GM06990 (cell line): ENCODE measurements at regions not wholly inside any gene's neighbourhood (a gene's known extent, or its start where the extent isn't known, plus 50 kb on each side); places are given as distances from the start of the nearest gene placed in this dataset.

Source experiments
- DNase-seq: peaks from one replicate; pipeline ENCODE4 v3.0.0-alpha.2; 2011; ENCODE audit not compliant: insufficient read length; ENCODE audit errors: extremely low read depth
- H3K27me3 ChIP-seq: replicated peaks from 2 replicates; pipeline ENCODE4 v1.6.0; 2011; ENCODE audit warnings: low read length; ENCODE audit not compliant: control insufficient read depth, insufficient read depth
- H3K36me3 ChIP-seq: 2 replicates; pipeline ENCODE4 v1.5.1; 2011; ENCODE audit warnings: low read length; ENCODE audit not compliant: control insufficient read depth, insufficient read depth
- H3K4me3 ChIP-seq: replicated peaks from 2 replicates; pipeline ENCODE4 v1.5.1; 2011; ENCODE audit warnings: low read depth, mild to moderate bottlenecking, control low read depth, low read length
- CTCF ChIP-seq: IDR thresholded peaks from 2 replicates; pipeline ENCODE4 v1.5.1; 2011; ENCODE audit warnings: low read length, control low read depth, mild to moderate bottlenecking, inconsistent platforms; ENCODE audit not compliant: insufficient read depth, poor library complexity, severe bottlenecking

- DNase-seq = no peak
- TF ChIP-seq CTCF = no peak
- no peaks in the 10 kb centered on the region; the same call in none of the 2 replicates for H3K27me3 ChIP-seq
Observed at GRCh38 chr9:135279834-135280393, 192.4 kb downstream of the OLFM1 start.

GRCh38 chr9:135280666-135281065 is 193.2 kb downstream of the OLFM1 start:
- no peak for TF ChIP-seq CTCF
- no peaks in the 10 kb centered on the region; the same call in none of the 2 replicates for H3K27me3 ChIP-seq

More at GRCh38 chr9:135279834-135280393, 192.4 kb downstream of the OLFM1 start:
- Histone ChIP-seq H3K36me3 (no peaks in the 10 kb centered on the region), H3K4me3 (no peak overlapping the region)

GRCh38 chr9:135281151-135281550 is 193.7 kb downstream of the OLFM1 start:
- no peak for DNase-seq
- H3K4me3 ChIP-seq = no peak overlapping the region
- no peaks in the 10 kb centered on the region; the same call in none of the 2 replicates for H3K27me3 ChIP-seq
- peak; percentile 25 for TF ChIP-seq CTCF
- H3K36me3 ChIP-seq = no peaks in the 10 kb centered on the region

More at GRCh38 chr9:135280666-135281065, 193.2 kb downstream of the OLFM1 start:
- Histone ChIP-seq H3K36me3 (no peaks in the 10 kb centered on the region), H3K4me3 (no peak overlapping the region)
- DNase-seq = no peak

- Histone ChIP-seq H3K27me3 (no peaks in the 10 kb centered on the region; the same call in 1 of the 2 replicates), H3K36me3 (no peaks in the 10 kb centered on the region), H3K4me3 (no peak overlapping the region)
- DNase-seq = peak; percentile 28
- no peak for TF ChIP-seq CTCF
Observed at GRCh38 chr9:135281791-135282737, 194.6 kb downstream of the OLFM1 start.

- no peak for TF ChIP-seq CTCF
- no peak for DNase-seq
- no peak overlapping the region for H3K4me3 ChIP-seq
- no peaks in the 10 kb centered on the region for H3K36me3 ChIP-seq
- no peaks in the 10 kb centered on the region; the same call in 1 of the 2 replicates for H3K27me3 ChIP-seq
Observed at GRCh38 chr9:135282808-135283207, 195.3 kb downstream of the OLFM1 start.
